RPMI8226 (cell line): ENCODE measurements at regions not wholly inside any gene's neighbourhood (a gene's known extent, or its start where the extent isn't known, plus 50 kb on each side); places are given as distances from the start of the nearest gene placed in this dataset.
"Not testable (repeated sequence)": the region's sequence is repeated elsewhere in the genome, so short reads cannot be mapped to it uniquely, and the experiment has no call there.

Experiments used
- DNase-seq: peaks from one replicate; pipeline ENCODE4 v3.0.0-alpha.2; 2015

DNA sequence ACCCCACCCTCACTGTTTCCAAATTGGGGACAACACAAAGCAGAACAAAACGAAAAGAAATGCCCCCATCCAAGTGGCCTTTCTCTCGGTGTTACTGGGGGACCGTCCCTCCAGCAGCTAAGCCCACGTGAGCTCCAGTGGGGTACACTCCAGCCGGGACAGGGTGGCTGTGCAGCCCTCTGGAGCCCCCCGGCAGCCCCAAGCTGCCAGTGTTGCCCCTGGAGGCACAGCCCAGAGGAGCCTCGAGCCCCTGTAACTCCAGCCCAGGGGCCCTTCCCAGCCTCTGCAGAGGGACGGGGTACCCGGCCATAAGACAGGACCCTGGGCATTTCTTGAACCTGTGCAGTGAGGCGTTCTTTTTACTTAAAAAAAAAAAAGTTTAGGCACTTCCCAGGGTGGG, 124.5 kb upstream of the KCTD7 start:
- DNase-seq, result no peak

DNA sequence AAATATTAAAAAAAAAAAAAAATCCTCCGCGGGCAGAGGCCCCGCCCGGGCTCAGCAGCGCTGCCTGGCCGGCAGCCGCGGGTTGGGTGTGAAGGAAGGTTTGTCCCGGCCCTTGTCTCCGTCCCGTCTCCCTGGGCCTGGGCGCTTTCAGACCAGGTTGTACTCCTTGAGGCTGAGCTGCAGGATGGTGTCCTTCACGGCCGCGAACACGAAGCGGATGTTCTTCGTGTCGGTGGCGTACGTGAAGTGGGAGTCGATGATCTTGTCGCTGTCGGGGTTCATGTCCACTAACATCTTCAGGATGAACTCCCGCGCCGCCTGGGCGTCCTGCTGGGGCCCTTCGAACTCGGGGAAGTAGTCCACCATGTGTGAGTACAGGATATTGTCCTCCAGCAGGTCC, 123.7 kb upstream of the KCTD7 start:
- DNase-seq, result no peak

DNA sequence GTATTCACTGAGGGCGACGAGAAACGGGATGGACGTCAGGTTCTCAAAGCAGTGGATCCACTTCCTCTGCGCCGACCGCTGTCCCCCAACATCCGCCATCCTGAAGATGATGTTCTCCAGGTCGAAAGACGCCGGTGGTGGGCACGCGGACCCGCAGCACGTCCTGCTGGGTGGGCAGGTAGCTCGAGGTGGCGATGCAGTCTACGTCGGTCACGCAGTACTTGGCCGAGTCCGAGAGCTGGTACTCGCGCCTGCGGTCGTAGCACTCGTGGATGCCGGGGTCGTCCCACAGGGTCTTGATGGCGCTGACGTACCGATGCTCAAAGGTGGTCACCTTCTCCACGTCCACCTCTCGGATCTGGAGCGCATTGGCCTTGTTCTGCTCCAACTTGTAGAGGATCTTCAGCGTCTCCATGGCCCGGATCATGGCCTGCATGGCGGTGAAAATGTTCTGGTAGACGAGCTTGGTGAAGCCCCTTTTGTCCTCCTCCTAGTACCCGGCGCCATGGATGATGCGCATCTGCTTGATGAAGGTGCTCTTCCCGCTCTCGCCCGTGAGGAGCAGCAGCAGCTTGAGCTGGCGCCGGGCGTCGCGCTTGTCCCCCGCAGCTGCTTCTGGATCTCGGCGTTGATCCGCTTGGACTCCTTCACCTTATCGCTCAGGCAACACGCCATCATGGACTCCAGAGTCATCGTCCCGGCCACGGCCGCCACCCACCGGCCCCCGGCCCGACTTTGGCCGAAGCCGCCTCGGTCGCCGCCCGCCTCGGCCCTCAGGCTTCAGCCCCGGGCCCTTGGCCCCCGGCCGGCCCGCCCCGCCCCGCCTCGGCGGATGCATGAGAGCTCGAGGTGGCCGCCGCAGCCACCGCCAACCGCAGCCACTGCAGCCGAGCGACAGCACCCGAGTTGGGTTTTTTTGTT, 122.9 kb upstream of the KCTD7 start:
- DNase-seq, result peak; percentile 20

DNA sequence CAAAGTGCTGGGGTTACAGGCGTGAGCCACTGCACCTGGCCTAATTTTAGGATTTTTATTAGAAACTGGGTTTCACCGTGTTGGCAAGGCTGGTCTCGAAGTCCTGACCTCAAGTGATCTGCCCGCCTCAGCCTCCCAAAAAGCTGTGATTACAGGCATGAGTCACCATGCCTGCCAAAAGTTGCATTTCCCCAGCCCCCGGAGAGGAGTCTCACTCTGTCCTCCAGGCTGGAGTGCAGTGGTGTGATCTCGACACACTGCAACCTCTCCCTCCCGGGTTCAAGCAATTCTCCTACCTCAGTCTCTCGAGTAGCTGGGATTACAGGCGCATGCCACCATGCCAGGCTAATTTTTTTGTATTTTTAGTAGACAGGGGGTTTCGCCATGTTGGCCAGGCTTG, 122.0 kb upstream of the KCTD7 start:
- not testable (repeated sequence) for DNase-seq

DNA sequence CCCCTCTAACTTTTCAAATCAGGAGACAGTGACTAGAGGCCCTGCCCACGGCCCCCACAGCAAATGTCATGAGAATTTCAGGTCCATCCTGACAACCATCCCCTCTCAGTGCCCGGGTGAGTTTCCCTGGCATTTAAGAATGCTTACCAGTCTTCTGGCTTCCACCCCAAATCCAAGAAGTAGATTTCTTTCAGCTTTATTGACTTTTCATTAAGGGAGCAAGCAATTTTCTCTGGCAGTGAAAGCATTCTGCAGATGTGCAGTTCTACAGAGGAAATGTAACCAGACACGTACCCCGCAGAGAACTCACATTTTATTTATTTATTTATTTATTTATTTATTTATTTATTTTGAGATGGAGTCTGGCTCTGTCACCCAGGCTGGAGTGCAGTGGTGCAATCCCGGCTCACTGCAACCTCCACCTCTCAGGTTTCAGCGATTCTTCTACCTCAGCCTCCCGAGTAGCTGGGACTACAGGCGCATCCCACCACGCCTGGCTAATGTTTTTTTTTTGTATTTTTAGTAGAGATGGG, 120.9 kb upstream of the KCTD7 start:
- no peak for DNase-seq

DNA sequence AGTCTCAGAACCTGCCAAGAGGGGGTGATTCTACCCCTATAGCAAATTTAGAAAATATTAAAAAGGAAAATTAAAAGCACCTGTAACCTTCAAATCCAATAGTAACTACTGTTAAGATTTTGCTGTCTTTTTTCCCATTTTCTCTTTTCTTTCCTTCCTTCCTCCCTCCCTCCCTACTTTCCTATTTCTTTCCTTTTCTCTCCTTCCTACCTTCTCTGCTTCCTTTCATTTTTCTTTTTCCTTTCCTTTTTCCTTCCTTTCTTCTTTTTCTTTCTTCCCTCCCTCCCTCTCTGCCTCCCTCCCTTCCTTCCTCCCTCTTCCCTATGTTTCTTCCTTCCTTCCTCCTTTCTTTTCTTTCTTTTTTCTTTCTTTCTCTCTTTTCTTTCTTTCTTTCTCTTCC, 120.2 kb upstream of the KCTD7 start:
- DNase-seq, result no peak

DNA sequence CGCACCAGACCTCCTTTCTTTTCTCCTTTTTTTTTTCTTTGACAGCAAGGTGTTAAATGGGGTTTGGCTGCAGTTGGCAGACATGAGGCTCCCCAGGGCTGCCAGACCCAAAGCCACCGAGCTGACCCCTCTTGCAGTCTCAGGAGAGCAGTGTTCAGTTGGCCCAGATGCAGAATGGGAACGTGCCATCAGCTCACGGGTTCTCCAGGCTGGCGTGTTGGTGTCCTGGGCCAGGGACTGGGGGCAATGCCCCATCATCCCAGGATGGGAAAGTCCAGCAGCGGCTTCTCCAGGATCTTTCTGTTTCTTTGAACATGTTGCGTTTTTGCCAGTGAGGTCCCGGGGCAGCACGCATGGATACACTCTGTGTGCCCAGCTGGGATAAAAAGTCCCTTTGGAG, 114.6 kb upstream of the KCTD7 start:
- DNase-seq, result no peak

DNA sequence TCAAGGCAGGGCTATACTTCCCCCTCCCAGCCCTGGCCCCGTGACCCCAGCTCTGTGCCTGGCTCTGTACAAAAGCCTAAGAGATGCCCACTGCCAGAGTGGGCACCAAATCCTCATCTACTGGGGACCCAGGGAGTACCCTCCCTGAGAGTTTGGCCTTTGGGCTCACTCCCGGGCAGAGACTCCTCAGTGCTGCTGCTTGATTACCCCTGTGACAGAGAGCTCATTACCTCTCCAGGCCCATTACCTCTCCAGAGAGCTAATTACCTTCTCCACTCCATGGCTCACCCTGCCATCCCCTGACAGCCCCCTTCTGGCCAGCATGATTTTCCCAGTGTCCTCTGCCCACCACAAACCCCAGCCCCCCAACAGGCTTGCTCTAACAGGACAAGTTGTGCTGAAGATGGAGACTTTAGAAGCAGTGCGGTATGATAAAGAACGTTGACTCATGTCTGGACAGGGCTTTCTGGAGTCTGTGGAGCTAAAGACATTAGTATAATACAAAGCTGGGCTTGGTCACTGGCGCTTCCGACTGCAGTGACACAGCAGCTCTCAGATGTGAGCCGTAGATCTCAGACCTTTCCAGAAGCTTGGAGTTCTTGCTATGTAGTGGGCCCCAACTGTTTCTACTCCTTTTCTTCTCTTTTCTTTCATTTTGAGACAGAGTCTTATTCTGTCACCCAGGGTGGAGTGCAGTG, 111.3 kb upstream of the KCTD7 start:
- no peak for DNase-seq

DNA sequence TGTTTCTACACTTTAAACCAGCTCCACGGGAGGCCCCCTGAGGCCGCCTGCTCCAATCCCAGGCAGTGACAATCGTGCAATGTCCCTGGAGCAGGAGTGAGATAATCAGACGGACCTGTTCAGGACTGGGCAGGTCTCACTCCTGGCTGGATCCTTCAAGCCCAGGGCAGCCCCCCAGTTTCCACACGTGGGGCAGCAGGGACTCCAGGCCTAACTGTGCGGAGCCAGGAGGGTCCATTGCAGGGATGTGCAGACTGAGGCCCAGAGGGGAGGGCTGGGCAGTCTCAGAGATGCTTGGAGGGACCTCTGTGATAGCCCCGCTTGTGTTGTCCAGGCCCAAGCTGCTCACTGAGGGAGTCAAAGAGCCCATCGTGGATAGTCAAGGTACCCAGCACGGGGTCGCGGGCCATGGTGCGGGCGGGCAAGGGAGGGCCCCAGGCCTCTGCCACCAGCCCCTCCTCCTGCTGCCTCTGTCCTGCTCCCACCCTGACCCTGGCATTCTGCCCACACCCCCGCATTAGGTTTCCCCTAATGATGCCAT, 110.5 kb upstream of the KCTD7 start:
- no peak for DNase-seq

DNA sequence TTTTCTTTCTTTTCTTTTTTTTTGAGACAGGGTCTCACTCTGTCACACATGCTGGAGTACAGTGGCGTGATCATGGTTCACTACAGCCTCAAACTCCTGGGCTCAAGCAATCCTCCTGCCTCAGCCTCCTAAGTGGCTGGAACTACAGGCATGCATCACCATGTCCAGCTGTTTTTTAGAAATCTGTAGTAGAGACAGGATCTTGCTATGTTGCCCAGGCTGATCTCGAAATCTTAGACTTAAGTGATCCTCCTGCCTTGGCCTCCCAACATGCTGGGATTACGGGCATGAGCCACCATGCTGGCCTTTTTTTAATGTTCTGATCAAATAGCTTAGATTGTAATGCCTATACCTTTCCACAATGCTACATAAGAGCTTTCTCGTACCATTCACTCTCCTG, 107.0 kb upstream of the KCTD7 start:
- no peak for DNase-seq

DNA sequence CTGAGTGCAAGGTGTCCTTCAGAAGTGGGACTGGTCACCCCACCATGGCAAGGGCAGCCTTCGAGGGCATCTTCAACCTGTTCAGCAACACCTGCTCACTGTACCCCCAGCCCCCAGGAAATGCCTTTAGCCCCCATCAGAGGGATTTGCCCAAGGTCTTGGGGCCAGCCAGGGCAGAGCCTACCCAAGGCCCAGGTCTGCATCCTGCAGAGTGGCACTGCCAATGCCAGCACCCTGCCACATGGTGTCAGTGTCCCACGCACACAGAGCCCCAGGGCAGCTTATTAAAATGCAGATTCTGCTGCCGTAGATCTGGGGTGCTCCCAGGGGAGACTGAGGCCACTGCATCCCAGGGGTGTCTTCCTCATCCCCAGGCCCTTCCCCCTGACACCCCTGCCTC, 106.2 kb upstream of the KCTD7 start:
- DNase-seq, result peak; percentile 55

DNA sequence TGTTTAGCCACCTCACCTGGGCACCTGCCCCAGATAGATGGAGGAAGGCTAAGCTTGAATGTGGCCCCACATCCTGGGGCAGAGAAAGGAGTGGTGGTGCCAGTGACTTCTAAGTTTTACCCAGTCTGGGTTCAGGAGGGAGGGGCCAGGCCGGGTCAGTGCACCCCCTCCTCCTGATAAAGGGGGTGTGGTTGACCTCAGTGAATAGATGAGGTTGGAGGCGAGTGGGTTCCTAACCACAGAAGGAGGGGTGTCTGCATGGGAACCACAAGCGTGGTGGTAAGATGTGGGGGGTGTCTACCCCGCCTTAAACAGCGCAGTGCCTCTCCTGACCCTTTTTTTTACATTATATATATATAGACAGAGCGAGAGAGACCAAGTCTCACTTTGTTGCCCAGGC, 105.3 kb upstream of the KCTD7 start:
- no peak for DNase-seq

DNA sequence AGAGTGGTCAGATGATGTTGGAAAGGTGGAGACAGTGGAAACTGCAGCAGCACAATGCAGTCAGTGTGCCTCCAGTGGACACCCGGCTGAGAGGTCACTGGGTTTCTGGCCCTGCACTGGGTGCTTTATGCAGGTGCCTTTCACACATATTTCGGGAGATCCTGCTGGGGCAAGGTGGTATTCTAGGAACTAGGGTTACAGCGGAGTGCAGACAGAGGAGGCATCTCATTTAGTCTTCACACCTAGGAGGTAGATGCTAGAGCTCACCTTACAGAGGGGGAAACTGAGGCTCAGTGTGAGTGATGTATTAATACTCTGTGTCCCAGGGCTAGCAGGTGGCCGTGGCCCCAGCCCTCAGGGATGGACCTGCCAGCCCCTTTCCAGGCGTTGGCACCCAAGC, 103.9 kb upstream of the KCTD7 start:
- no peak for DNase-seq

DNA sequence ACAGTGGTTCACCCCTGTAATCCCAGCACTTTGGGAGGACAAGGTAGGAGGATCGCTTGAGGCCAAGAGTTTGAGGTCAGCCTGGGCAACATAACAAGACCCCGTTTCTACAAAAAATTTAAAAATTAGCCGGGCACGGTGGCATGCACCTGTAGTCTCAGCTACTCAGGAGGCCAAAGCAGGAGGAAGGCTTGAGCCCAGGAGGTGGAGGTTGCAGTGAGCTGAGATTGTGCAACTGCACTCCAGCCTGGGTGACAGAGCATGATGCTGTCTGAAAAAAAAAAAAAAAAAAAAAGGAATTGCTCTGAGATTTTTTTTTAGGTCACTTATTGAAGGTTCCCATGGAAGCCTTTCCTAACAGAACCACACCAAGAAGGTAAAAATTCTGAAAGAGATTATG, 101.9 kb upstream of the KCTD7 start:
- not testable (repeated sequence) for DNase-seq

DNA sequence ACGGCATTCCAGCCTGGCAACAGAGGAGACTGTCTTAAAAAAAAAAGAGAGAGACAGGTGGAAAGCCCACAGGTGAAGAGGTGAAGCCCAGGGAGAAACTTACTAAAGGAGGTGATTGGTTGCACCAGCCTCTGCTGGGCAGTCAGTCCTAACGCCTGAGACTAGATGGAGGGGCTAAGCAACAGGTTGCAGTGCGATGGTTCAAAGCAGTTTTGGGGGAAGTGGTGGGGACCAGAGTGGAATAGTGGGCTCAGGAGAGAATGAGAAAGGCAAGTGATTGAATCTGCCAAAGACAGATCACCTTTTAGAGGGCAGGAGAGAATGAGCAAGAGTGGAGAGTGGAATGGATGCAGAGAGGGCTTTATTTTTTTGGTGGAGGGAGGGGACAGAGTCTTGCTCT, 100.0 kb upstream of the KCTD7 start:
- no peak for DNase-seq

DNA sequence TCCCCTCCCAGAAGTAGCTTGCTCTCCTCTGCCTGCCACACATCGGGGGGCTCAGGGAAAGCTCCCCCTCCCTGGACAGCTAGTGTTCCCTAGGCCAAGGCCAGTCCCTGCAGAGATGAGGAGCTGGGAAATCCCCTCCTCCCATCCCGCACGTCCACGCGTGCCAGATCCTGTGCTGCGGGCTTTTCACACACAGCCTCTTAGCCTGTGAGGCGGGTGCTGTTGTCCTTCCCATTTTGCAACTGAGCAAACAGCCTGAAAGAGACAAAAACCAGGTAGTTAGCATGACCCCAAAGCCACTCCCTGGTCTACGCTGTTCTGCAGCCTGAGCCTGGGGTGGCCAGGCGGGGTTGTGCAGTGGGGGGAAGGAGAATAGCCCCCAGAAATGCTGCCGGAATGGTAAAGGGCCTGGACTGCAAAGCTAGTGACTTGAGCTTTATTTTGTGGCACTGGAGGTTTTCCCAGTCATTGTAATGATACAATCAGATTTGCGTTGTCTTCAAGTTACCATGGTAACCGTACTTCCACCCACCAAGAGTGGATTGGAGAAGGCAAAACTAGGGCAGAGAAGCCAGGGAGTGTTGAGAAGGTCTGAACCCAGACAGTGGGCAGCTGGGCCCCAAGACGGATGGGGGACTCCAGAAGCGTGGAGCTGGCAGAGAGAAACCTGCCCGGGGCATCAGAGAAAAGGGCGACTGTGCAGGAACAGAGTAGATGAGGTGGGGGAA, 98.6 kb upstream of the KCTD7 start:
- DNase-seq, result no peak

DNA sequence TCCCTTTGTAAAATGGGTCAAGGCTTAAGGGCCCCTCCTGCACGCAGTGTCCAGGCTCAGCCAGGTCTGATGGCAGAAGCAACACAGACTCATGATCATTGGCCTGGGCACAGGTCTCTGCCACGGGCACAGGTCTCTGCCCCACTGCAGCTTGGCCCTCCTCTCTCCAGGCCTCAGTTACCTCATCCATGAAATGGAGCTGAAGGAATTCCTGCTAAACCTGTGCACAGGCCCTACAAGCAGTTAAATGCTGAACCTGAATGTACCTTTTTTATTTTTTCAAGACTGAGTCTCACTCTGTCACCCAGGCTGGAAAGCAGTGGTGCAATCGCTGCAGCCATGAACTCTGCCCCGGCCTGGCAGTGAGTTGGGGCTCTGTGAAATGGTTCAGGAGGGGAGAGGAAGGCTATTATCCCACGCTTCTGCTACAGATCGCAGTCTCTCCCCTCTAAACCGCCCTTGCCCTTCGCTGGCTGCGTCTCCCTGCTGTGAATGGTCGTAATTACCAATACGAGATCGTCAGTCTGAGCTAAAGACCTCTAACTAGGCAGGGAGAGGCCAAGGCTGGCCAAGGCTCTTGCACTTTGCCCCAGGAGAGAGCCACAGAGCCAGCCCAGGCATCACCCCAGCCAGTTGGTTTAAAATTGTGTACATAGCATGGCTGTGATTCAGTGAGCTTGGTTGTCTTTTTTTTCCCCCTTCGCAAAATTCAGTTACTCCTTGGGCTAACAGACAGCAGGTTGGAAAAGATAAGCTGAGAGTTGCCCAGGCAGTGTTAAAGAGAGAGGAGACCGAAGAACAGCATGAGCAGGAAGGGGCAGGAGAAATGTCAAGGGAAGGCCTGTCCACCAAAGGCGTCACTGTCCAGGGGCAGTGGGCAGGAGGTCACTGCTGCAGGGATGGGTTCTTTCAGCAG, 93.0 kb upstream of the KCTD7 start:
- DNase-seq, result no peak

DNA sequence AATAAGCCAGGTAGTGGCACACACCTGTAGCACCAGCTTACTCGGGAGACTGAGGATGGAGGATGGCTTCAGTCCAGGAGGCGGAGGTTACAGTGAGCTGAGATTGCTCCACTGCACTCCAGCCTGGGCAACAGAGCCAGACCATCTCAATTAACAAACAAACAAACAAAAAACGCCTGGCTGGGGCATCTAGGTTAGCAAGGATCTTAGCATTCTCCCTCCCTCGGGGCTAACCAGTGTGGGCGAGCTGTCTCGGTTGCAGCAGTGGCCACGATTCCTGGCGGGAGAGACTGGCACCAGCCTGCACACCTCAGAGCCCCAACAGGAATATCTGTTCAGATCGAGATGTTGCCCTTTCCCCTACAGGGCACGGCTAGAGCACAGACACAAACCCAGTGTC, 91.3 kb upstream of the KCTD7 start:
- DNase-seq, result no peak

DNA sequence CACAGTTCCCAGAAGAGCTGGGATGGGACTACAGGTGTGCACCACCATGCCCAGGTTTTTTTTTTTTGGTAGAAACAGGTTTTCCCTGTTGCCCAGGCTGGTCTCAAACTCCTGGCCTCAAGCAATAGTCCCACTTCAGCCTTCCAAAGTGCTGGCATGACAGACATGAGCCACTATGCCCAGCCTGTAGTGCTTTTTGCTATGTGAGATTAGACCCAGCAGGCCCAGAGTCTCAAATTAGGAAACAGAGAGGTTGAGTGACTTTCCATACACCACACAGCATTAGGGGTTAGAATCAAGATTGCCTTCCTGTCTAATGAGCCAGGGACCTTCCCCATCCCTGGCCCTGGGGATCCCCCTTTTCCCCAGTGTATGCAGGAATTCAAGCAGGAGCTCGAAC, 90.8 kb upstream of the KCTD7 start:
- DNase-seq, result no peak

DNA sequence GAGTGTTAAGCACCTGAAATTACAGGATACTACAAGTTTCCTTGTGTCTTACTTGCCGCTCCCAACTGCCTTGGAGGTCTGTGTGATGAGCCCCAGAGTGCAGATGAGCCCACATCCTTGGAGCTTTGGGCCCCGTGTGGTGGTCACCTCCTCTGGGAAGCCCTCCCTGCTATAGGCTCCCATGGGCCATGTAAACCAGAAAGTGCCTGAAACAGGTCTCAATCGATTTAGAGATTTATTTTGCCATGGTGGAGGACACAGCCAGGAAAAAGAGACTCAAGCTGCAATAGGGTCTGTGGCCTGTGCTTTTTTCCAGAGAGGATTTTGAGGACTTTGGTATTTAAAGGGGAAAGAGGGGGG, 89.4 kb upstream of the KCTD7 start:
- no peak for DNase-seq

DNA sequence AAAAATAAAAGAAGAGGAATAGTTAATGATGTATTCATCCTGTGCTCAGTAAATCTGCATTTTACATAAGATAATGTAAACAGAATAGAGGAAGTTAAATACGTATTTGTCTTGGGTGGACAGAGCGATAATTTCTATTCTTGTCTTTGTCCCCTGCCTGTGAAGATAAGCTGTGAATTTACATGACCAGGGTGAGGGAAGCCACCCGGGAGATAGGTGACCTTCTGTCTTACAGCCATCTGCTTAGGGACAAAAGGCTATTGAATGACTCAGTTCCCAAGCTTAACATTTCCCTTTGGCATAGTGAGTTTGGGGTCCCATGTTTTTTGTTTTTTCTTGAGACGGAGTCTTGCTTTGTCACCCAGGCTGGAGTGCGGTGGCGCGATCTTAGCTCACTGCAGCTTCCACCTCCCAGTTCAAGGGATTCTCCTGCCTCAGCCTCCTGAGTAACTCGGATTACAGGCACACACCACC, 88.7 kb upstream of the KCTD7 start:
- DNase-seq, result no peak

DNA sequence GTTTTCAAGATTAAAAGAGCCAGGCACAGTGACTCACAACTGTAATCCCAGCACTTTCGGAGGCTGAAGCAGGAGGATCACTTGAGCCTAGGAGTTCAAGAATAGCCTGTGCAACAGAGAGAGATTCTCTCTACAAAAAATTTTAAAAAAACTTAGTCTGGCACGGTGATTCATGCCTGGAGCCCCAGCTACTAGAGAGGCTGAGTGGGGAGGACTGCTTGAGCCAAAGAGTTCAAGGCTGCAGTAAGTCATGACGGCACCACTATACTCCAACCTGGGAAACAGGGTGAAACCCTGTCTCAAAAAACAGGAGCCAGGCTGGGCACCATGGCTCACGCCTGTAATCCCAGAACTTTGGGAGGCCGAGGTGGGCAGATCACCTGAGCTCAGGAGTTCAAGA, 86.6 kb upstream of the KCTD7 start:
- no peak for DNase-seq
